Epithelial cell of proximal tubule (primary cell): ENCODE measurements at regions not wholly inside any gene's neighbourhood (a gene's known extent, or its start where the extent isn't known, plus 50 kb on each side); places are given as distances from the start of the nearest gene placed in this dataset.

ENCODE experiments used
- DNase-seq: peaks from one replicate; pipeline ENCODE4 v3.0.0-alpha.2; 2011; ENCODE audit warnings: low read depth
- H3K4me3 ChIP-seq: 2 replicates; pipeline ENCODE4 v1.5.1; 2011; ENCODE audit warnings: low read depth, mild to moderate bottlenecking, low read length
- TF ChIP-seq, protein P1 (sequence below): conservative IDR thresholded peaks from 2 replicates; pipeline ENCODE4 v1.5.1; 2012; ENCODE audit warnings: low read depth, mild to moderate bottlenecking, low read length

DNA sequence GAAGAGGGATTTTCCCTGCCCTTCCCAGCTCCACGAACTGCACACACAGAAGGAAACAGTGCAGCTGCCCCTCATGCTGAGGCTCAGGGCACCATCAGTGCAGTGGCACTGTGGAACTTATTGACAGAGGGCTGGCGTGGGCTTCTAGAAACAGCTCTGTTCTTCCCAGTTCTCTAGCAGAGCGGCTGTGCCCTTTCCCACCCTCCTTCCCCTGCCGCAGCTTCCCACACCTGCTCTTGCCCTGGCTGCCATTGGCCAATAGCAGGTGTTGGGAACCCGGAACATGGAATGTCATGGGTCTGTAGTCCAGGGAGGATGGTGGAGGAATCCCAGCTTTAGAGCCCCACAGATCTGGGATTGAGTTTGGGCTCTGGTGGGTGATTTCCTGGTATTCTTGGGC, 343.8 kb downstream of the RPS6KC1 start:
- no peak for DNase-seq
- TF ChIP-seq, protein P1, sequence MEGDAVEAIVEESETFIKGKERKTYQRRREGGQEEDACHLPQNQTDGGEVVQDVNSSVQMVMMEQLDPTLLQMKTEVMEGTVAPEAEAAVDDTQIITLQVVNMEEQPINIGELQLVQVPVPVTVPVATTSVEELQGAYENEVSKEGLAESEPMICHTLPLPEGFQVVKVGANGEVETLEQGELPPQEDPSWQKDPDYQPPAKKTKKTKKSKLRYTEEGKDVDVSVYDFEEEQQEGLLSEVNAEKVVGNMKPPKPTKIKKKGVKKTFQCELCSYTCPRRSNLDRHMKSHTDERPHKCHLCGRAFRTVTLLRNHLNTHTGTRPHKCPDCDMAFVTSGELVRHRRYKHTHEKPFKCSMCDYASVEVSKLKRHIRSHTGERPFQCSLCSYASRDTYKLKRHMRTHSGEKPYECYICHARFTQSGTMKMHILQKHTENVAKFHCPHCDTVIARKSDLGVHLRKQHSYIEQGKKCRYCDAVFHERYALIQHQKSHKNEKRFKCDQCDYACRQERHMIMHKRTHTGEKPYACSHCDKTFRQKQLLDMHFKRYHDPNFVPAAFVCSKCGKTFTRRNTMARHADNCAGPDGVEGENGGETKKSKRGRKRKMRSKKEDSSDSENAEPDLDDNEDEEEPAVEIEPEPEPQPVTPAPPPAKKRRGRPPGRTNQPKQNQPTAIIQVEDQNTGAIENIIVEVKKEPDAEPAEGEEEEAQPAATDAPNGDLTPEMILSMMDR: no peak
- H3K4me3 ChIP-seq: no peak overlapping the region

DNA sequence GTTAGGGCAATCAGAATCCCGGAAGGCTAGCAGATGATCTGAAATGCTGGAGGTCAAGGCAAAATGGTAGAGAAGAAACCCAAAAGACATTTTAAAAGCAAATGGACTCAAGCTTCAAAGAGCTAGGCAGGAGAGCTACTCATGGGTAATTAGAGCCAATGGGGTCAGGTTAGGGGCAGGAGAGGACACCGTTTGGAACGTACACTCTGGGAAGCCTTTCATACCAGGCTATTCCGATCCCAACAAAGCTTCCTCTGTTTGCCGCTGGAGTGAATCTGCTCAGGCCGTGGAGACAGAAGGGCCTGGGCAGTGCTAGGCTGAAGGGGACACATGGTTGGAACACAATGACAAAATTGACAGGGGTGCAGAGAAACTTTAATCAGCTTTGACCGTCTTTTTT, 346.6 kb downstream of the RPS6KC1 start:
- TF ChIP-seq, protein P1: no peak
- no peak overlapping the region for H3K4me3 ChIP-seq
- no peak for DNase-seq

DNA sequence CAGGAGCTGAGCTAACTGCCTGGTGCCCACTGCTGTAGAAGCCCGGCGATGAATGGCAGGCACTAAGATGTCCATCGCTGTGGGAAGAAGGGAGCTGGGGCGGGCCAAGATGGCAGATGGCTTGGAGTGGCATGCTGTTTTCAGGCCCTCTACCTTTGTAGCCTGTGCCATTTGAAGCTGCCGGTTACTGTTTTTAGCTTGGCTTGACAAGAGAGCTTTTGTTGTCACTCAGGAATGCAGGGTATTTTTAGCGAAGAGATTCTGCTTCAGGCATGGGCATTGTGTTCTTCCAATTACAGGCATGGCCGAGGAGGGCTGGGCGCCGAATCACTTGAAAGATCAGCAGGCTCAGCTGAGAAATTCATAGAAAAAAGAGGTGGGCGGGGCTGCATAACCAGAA, 348.7 kb downstream of the RPS6KC1 start:
- TF ChIP-seq, protein P1: no peak
- H3K4me3 ChIP-seq: no peak overlapping the region
- DNase-seq: no peak

DNA sequence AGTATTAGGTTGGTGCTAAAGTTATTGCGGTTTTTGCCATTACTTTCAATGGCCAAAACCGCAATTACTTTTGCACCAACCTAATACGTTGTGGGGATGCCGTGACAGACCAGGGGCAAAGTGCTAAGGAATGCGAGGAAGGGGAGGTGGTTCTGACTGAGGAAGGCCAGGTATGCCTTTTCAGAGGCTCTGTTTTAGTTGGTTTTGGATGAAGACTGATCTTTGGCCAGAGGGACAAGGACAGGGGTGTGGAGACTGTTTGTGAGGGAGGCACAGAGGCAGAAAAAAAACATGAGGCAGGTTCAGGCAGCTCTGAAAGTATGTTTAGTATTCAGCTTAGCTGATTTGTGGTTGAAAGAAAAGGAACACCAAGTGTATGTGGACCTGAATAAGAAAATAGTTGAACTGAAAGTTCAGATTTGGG, 358.2 kb downstream of the RPS6KC1 start:
- no peak for DNase-seq
- no peak overlapping the region for H3K4me3 ChIP-seq
- TF ChIP-seq, protein P1: no peak

DNA sequence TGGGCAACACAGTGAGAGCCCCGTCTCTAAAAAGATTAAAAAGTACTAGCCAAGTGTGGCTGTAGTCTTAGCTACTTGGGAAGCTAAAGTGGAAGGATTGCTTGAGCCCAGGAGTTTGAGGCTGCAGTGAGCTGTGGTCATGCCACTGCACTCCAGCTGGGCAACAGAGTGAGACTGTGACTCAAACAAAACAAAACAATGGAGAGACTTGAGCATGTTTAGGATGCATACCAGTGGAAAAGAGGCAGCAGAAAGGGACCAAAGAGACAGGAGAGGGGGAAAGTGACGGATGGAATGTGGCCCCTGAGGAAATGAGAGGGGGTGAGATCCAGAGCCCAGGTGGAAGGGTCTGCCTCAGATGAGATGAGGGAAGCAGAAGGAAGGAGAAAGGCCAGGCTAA, 358.9 kb downstream of the RPS6KC1 start:
- TF ChIP-seq, protein P1: no peak
- DNase-seq: peak; percentile 45
- H3K4me3 ChIP-seq: no peak overlapping the region

DNA sequence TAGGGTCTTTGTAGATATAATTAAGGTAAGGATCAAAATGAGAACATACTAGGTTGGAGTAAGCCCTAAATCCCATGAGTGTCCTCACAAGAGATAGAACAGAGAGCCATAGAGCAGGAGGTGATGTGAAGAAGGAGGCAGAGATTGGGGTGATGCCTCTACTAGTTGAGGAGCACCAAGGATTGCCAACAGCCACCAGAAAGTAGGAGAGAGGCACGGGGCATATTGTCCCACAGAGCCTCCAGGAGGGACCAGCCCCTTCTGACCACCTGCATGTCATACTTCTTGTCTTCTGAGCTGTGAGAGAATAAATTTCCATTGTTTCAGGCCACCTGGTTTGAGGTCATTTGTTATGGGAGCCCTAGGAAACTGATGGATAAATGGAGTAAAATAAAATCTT, 363.3 kb downstream of the RPS6KC1 start:
- DNase-seq: no peak
- TF ChIP-seq, protein P1: no peak

DNA sequence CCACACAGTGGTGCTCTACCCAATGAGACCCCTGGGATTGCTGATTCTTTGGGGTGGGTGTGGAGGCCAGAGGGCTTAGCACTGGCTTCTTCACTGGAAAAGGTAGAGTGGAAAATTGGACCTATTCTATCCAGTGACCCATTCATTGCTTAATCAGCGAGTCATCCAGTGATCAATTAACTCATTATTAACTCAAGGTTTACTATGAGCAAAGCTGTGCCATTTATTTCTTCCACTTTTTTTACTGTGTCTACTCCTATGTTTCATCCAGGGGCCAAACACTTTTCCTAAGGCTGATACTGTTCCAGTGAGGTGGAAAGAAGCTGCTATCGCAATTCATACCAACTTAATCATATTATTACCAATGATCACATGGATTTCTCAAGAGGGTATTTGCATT, 363.9 kb downstream of the RPS6KC1 start:
- DNase-seq: peak; percentile 59
- no peak overlapping the region for H3K4me3 ChIP-seq
- TF ChIP-seq, protein P1: no peak

More for the DNA sequence above, 363.3 kb downstream of the RPS6KC1 start:
- no peak overlapping the region for H3K4me3 ChIP-seq
